Activated naive CD8-positive, alpha-beta T cell (primary cell): ENCODE measurements at regions not wholly inside any gene's neighbourhood (a gene's known extent, or its start where the extent isn't known, plus 50 kb on each side); places are given as distances from the start of the nearest gene placed in this dataset.

ENCODE experiments used
- H3K27ac Mint-ChIP-seq: one replicate; pipeline ENCODE4 v1.8.0; 2021; ENCODE audit warnings: mixed read lengths
- H3K27me3 Mint-ChIP-seq: one replicate; pipeline ENCODE4 v1.8.0; 2021; ENCODE audit warnings: mixed read lengths
- H3K36me3 Mint-ChIP-seq: one replicate; pipeline ENCODE4 v1.8.0; 2021; ENCODE audit warnings: mixed read lengths
- H3K4me1 Mint-ChIP-seq: one replicate; pipeline ENCODE4 v1.8.0; 2021; ENCODE audit warnings: low read depth, mixed read lengths
- H3K4me3 Mint-ChIP-seq: one replicate; pipeline ENCODE4 v1.8.0; 2021; ENCODE audit warnings: mild to moderate bottlenecking, mixed read lengths
- H3K9me3 Mint-ChIP-seq: one replicate; pipeline ENCODE4 v1.8.0; 2021; ENCODE audit warnings: low read depth, mixed read lengths

GRCh38 chr7:41045556-41046123 is 657.2 kb downstream of the INHBA start:
- H3K36me3 Mint-ChIP-seq = no peaks in the 10 kb centered on the region
- H3K27ac Mint-ChIP-seq = no peak overlapping the region
- no peak overlapping the region for H3K4me3 Mint-ChIP-seq
- peaks cover 3% of the 10 kb centered on the region for H3K9me3 Mint-ChIP-seq
- H3K27me3 Mint-ChIP-seq = peaks cover 1% of the 10 kb centered on the region
- no peaks in the 10 kb centered on the region for H3K4me1 Mint-ChIP-seq

GRCh38 chr7:41039981-41040380 is 662.9 kb downstream of the INHBA start:
- no peak overlapping the region for H3K27ac Mint-ChIP-seq
- H3K9me3 Mint-ChIP-seq = peaks cover 3% of the 10 kb centered on the region
- peaks cover 1% of the 10 kb centered on the region for H3K27me3 Mint-ChIP-seq
- H3K4me3 Mint-ChIP-seq = no peak overlapping the region
- no peaks in the 10 kb centered on the region for H3K4me1 Mint-ChIP-seq
- H3K36me3 Mint-ChIP-seq = no peaks in the 10 kb centered on the region

GRCh38 chr7:41039386-41039953 is 663.4 kb downstream of the INHBA start:
- H3K27ac Mint-ChIP-seq = no peak overlapping the region
- no peaks in the 10 kb centered on the region for H3K4me1 Mint-ChIP-seq
- H3K36me3 Mint-ChIP-seq = no peaks in the 10 kb centered on the region
- no peak overlapping the region for H3K4me3 Mint-ChIP-seq
- H3K9me3 Mint-ChIP-seq = peaks cover 3% of the 10 kb centered on the region
- H3K27me3 Mint-ChIP-seq = peaks cover 1% of the 10 kb centered on the region

- Mint-ChIP-seq H3K4me3 (no peak overlapping the region), H3K36me3 (no peaks in the 10 kb centered on the region), H3K9me3 (no peaks in the 10 kb centered on the region), H3K27me3 (no peaks in the 10 kb centered on the region), H3K27ac (no peak overlapping the region), H3K4me1 (no peaks in the 10 kb centered on the region)
These were observed 664.7 kb downstream of the INHBA start for GRCh38 chr7:41038211-41038610.

- no peak overlapping the region for H3K4me3 Mint-ChIP-seq
- no peaks in the 10 kb centered on the region for H3K4me1 Mint-ChIP-seq
- H3K9me3 Mint-ChIP-seq = no peaks in the 10 kb centered on the region
- H3K27me3 Mint-ChIP-seq = no peaks in the 10 kb centered on the region
- H3K36me3 Mint-ChIP-seq = no peaks in the 10 kb centered on the region
- no peak overlapping the region for H3K27ac Mint-ChIP-seq
These were observed 665.2 kb downstream of the INHBA start for GRCh38 chr7:41037691-41038090.

- Mint-ChIP-seq H3K36me3 (no peaks in the 10 kb centered on the region), H3K27ac (no peak overlapping the region), H3K9me3 (no peaks in the 10 kb centered on the region), H3K4me1 (no peaks in the 10 kb centered on the region), H3K27me3 (no peaks in the 10 kb centered on the region), H3K4me3 (no peak overlapping the region)
These were observed 667.1 kb downstream of the INHBA start for GRCh38 chr7:41035794-41036193.

GRCh38 chr7:41033500-41033899 is 669.4 kb downstream of the INHBA start:
- H3K27ac Mint-ChIP-seq = no peak overlapping the region
- H3K9me3 Mint-ChIP-seq = no peaks in the 10 kb centered on the region
- no peaks in the 10 kb centered on the region for H3K4me1 Mint-ChIP-seq
- H3K27me3 Mint-ChIP-seq = no peaks in the 10 kb centered on the region
- H3K36me3 Mint-ChIP-seq = no peaks in the 10 kb centered on the region
- H3K4me3 Mint-ChIP-seq = no peak overlapping the region

- Mint-ChIP-seq H3K9me3 (no peaks in the 10 kb centered on the region), H3K27me3 (no peaks in the 10 kb centered on the region), H3K4me1 (no peaks in the 10 kb centered on the region), H3K4me3 (no peak overlapping the region), H3K36me3 (no peaks in the 10 kb centered on the region), H3K27ac (no peak overlapping the region)
These were observed 672.2 kb downstream of the INHBA start for GRCh38 chr7:41030673-41031072.

GRCh38 chr7:41029072-41029499 is 673.8 kb downstream of the INHBA start:
- H3K36me3 Mint-ChIP-seq = no peaks in the 10 kb centered on the region
- no peak overlapping the region for H3K27ac Mint-ChIP-seq
- H3K9me3 Mint-ChIP-seq = no peaks in the 10 kb centered on the region
- no peaks in the 10 kb centered on the region for H3K4me1 Mint-ChIP-seq
- no peaks in the 10 kb centered on the region for H3K27me3 Mint-ChIP-seq
- H3K4me3 Mint-ChIP-seq = no peak overlapping the region

GRCh38 chr7:41028580-41028979 is 674.3 kb downstream of the INHBA start:
- H3K4me1 Mint-ChIP-seq = no peaks in the 10 kb centered on the region
- no peak overlapping the region for H3K4me3 Mint-ChIP-seq
- no peaks in the 10 kb centered on the region for H3K9me3 Mint-ChIP-seq
- H3K27ac Mint-ChIP-seq = no peak overlapping the region
- H3K27me3 Mint-ChIP-seq = no peaks in the 10 kb centered on the region
- H3K36me3 Mint-ChIP-seq = no peaks in the 10 kb centered on the region

GRCh38 chr7:41027428-41028115 is 675.3 kb downstream of the INHBA start:
- H3K27ac Mint-ChIP-seq = no peak overlapping the region
- no peaks in the 10 kb centered on the region for H3K9me3 Mint-ChIP-seq
- H3K4me3 Mint-ChIP-seq = no peak overlapping the region
- H3K27me3 Mint-ChIP-seq = no peaks in the 10 kb centered on the region
- H3K4me1 Mint-ChIP-seq = no peaks in the 10 kb centered on the region
- no peaks in the 10 kb centered on the region for H3K36me3 Mint-ChIP-seq

GRCh38 chr7:41024126-41024525 is 678.8 kb downstream of the INHBA start:
- Mint-ChIP-seq H3K9me3 (peaks cover 3% of the 10 kb centered on the region), H3K36me3 (no peaks in the 10 kb centered on the region), H3K27ac (no peak overlapping the region), H3K4me3 (no peak overlapping the region), H3K27me3 (no peaks in the 10 kb centered on the region), H3K4me1 (no peaks in the 10 kb centered on the region)

GRCh38 chr7:41020056-41020455 is 682.8 kb downstream of the INHBA start:
- Mint-ChIP-seq H3K27ac (no peak overlapping the region), H3K9me3 (peaks cover 3% of the 10 kb centered on the region), H3K27me3 (no peaks in the 10 kb centered on the region), H3K4me3 (no peak overlapping the region), H3K4me1 (no peaks in the 10 kb centered on the region), H3K36me3 (no peaks in the 10 kb centered on the region)

- Mint-ChIP-seq H3K36me3 (no peaks in the 10 kb centered on the region), H3K9me3 (no peaks in the 10 kb centered on the region), H3K27me3 (no peaks in the 10 kb centered on the region), H3K4me3 (no peak overlapping the region), H3K27ac (no peak overlapping the region), H3K4me1 (no peaks in the 10 kb centered on the region)
These were observed 689.8 kb downstream of the INHBA start for GRCh38 chr7:41013117-41013516.

GRCh38 chr7:41012041-41012440 is 690.8 kb downstream of the INHBA start:
- Mint-ChIP-seq H3K4me1 (no peaks in the 10 kb centered on the region), H3K36me3 (no peaks in the 10 kb centered on the region), H3K27me3 (no peaks in the 10 kb centered on the region), H3K4me3 (no peak overlapping the region), H3K9me3 (no peaks in the 10 kb centered on the region), H3K27ac (no peak overlapping the region)

- Mint-ChIP-seq H3K4me1 (no peaks in the 10 kb centered on the region), H3K36me3 (no peaks in the 10 kb centered on the region), H3K27me3 (no peaks in the 10 kb centered on the region), H3K27ac (no peak overlapping the region), H3K9me3 (peaks cover 4% of the 10 kb centered on the region), H3K4me3 (no peak overlapping the region)
These were observed 691.9 kb downstream of the INHBA start for GRCh38 chr7:41010967-41011366.
